ENCODE measurements at regions not wholly inside any gene's neighbourhood (a gene's known extent, or its start where the extent isn't known, plus 50 kb on each side); places are given as distances from the start of the nearest gene placed in this dataset.

DNA sequence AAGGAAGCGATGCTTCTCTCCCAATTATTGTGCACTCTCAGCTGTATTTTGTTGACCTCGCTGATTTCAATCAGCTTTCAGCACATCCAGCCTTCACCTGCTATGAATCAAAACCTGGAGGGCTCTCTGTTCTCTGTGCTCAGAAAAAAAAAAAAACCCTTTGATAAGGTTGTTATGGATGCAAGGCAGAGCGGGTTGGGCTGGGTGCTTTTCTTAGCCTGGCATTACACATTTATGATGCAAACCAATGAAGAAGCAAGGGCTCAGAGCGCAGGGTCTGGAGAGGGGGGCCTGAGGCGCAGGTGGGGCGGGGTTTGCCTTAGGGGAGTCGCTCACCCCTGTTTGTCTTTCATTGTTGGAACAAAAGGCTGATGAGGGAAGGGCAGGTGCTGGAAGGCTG, 86.0 kb upstream of the CADM1 start:
- Histone ChIP-seq H3K27me3 (ENCODE audit: insufficient read depth, low read length) (no peaks in the 10 kb centered on the region), H3K9ac (ENCODE audit: low read depth, low read length) (no peak overlapping the region), H3K27ac (ENCODE audit: low read length) (no peak overlapping the region), H3K36me3 (ENCODE audit: insufficient read depth, low read depth, low read length) (no peaks in the 10 kb centered on the region), H3K9me3 (ENCODE audit: insufficient read depth, low read depth, low read length) (peaks cover 10% of the 10 kb centered on the region), H3K4me1 (ENCODE audit: insufficient read depth, low read length) (no peaks in the 10 kb centered on the region), H3K4me3 (ENCODE audit: low read length) (no peak overlapping the region)

DNA sequence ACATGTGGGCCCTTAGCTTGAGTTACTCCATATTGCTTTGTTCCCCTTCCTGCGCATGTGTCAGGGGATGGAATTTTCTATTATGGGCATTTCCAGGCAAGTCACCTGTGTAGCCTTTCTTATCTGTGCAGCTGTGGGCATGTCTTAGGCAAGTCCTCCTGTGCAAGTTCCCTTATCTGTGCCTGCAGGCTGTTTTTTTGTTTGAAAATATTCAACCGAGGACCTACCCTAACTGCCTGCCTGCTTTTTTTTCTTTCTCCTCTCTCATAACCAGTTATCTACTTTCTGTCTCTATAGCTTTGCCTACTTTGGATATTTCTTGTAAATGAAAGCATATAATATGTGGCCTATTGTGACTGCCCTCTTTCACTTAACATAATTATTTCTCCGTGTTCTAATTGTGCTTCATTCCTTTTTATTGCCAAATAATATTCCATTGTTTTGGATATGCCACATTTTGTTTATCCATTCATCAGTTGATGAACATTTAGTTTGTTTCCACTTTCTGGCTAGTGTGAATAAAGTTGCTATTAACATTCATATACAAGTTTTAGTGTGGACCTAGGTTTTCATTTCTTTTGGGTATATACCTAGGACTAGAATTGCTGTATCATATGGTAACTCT, 83.6 kb upstream of the CADM1 start:
- Histone ChIP-seq H3K27ac (ENCODE audit: low read length) (no peak overlapping the region), H3K9ac (ENCODE audit: low read depth, low read length) (no peak overlapping the region), H3K27me3 (ENCODE audit: insufficient read depth, low read length) (no peaks in the 10 kb centered on the region), H3K9me3 (ENCODE audit: insufficient read depth, low read depth, low read length) (peaks cover 10% of the 10 kb centered on the region), H3K4me3 (ENCODE audit: low read length) (no peak overlapping the region), H3K4me1 (ENCODE audit: insufficient read depth, low read length) (no peaks in the 10 kb centered on the region), H3K36me3 (ENCODE audit: insufficient read depth, low read depth, low read length) (no peaks in the 10 kb centered on the region)

DNA sequence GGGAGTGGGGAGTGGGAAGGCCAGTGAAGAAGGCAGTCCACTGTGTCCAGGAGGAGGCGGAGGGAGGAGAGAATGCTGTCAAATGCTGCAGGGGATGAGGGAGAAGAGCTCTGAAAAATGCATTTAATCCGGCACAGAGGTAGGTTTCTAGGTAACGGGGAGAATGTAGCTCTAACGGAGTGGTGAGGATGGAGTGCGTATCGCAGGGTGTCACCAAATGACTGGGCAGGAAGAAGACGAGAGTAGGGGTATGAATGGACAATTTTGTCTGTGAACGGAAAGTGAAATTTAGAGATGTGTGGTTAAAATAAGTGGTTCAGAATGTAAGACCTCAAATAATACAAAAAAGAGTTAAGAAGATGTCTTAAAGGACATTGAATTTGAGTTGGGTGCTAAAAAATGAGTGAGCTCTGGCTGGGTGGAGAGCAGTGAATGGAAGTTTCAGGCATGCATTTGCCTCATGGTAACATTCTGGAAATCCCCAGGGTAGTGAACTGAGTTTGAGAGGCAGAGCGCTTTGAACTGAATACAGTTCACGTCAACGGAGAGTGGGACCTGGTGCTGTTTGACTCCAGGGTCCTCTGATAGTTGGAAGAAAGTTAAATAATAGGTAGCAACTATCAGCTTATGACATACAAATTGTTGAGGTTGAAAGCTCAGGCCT, 81.3 kb upstream of the CADM1 start:
- Histone ChIP-seq H3K9me3 (ENCODE audit: insufficient read depth, low read depth, low read length) (peaks cover 10% of the 10 kb centered on the region), H3K27ac (ENCODE audit: low read length) (no peak overlapping the region), H3K4me3 (ENCODE audit: low read length) (no peak overlapping the region), H3K9ac (ENCODE audit: low read depth, low read length) (no peak overlapping the region), H3K4me1 (ENCODE audit: insufficient read depth, low read length) (peaks cover 13% of the 10 kb centered on the region; the same call in 1 of the 2 replicates), H3K27me3 (ENCODE audit: insufficient read depth, low read length) (no peaks in the 10 kb centered on the region), H3K36me3 (ENCODE audit: insufficient read depth, low read depth, low read length) (no peaks in the 10 kb centered on the region)

DNA sequence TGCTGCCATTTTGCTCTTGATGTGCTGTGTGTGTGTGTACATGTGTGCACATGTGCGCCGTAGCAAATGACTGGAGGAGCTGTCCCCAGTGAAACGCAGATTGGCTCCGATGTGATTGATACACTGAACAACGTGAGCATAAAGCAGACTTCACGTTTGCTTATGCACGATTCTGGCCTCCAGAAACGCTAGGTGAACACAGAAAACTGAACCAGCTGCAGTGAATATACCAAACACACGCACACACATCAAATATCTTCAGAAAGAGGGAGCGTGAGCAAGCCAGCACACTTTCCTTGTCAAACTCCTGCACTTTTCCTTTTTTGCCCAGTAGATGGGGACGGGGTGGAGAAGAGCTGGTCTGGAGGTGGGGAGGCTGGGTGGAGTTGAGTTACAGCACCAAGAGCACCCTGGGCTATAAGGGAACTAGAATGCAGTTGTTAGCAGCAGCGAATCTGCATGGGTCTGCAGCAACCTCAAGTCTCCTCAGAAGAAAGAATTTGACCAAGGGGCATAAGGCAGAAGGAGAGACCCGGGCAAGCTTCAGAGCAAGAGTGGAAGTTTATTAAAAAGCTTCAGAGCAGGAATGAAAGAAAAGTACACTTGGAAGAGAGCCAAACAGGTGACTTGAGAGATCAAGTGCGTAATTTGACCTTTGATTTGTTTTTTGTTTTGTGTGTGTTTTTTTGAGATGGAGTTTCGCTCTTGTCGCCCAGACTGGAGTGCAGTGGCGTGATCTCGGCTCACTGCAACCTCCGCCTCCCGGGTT, 77.8 kb upstream of the CADM1 start:
- no peak overlapping the region for H3K9ac ChIP-seq (ENCODE audit: low read depth, low read length)
- no peaks in the 10 kb centered on the region for H3K9me3 ChIP-seq (ENCODE audit: insufficient read depth, low read depth, low read length)
- no peaks in the 10 kb centered on the region for H3K27me3 ChIP-seq (ENCODE audit: insufficient read depth, low read length)
- H3K4me3 ChIP-seq (ENCODE audit: low read length), result no peak overlapping the region
- no peak overlapping the region for H3K27ac ChIP-seq (ENCODE audit: low read length)
- H3K4me1 ChIP-seq (ENCODE audit: insufficient read depth, low read length), result peaks cover 14% of the 10 kb centered on the region; the same call in 1 of the 2 replicates
- no peaks in the 10 kb centered on the region for H3K36me3 ChIP-seq (ENCODE audit: insufficient read depth, low read depth, low read length)

DNA sequence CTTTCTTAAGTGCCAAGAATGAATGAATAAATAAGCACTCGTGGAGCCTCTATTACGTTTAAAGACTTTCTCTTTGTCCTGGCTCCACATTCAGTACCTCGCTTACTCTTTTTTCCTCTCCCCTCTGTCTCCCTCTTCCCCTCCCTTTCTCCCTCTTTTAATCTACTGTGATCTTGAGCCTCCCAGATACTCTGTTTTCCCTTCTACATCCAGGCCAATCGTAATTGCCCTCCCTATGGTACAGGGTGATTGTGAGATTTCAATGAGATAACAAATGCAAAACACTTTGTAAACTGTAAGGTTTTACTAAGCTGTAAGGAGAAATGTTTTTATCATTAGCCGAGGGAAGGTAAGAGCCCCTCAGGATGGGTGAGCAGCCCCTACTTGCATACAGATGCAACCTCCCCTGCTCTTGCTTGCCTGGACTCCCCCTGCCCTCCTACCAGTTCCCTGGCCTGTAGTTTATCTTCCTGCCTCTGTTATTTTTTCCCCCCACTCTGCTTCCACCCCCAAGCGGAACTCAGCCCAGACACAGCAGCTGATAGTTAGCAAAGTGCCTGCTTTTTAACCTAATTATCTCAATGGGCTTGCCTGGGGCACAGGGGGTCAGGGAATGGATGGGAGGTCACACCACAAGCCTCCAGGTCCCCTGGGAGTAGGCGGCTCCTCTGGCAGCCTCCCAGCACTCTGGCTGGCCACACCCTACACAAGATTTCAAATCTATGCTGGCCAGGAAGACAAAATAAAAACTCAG, 76.9 kb upstream of the CADM1 start:
- Histone ChIP-seq H3K4me1 (ENCODE audit: insufficient read depth, low read length) (peaks cover 14% of the 10 kb centered on the region; the same call in 1 of the 2 replicates), H3K27me3 (ENCODE audit: insufficient read depth, low read length) (no peaks in the 10 kb centered on the region)

GRCh38 chr11:115580416-115580815, 76.2 kb upstream of the CADM1 start:
- H3K4me1 ChIP-seq (ENCODE audit: insufficient read depth, low read length), result peaks cover 14% of the 10 kb centered on the region; the same call in 1 of the 2 replicates
- H3K9me3 ChIP-seq (ENCODE audit: insufficient read depth, low read depth, low read length), result no peaks in the 10 kb centered on the region
- H3K27ac ChIP-seq (ENCODE audit: low read length), result no peak overlapping the region
- no peak overlapping the region for H3K9ac ChIP-seq (ENCODE audit: low read depth, low read length)
- no peak overlapping the region for H3K4me3 ChIP-seq (ENCODE audit: low read length)
- no peaks in the 10 kb centered on the region for H3K36me3 ChIP-seq (ENCODE audit: insufficient read depth, low read depth, low read length)
- no peaks in the 10 kb centered on the region for H3K27me3 ChIP-seq (ENCODE audit: insufficient read depth, low read length)

More for the DNA sequence above, 76.9 kb upstream of the CADM1 start:
- H3K27ac ChIP-seq (ENCODE audit: low read length), result no peak overlapping the region
- no peak overlapping the region for H3K4me3 ChIP-seq (ENCODE audit: low read length)
- H3K9ac ChIP-seq (ENCODE audit: low read depth, low read length), result no peak overlapping the region
- no peaks in the 10 kb centered on the region for H3K36me3 ChIP-seq (ENCODE audit: insufficient read depth, low read depth, low read length)
- no peaks in the 10 kb centered on the region for H3K9me3 ChIP-seq (ENCODE audit: insufficient read depth, low read depth, low read length)

DNA sequence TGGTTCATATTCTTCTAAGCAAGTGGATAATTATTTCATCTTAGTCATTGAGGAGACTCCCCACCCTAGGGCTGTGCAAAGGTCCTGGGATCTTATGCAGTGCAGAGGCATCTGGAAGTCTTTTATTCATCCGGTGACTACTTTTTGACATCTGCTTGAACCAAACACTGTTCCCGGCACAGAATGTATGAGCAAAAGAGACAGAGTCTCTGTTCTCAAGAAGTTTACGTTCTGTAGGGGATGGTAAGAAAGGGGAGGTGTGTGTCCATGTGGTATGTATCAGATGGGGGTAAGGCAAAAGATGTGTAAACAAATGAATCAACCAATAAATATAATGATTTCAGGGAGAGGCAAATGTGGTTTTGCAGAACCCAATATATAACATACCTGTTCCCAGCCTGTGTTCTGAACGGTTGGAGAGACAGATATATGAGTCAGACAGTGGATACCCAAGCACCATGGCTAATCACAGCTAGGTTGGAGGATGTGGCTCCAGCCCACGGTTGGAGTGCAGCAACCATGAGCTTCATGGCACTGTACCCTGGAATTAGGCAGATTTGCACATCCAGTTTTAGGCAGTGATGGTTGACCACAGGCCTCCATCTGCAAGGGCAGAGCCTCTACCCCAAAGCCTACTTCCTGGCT, 75.1 kb upstream of the CADM1 start:
- H3K27ac ChIP-seq (ENCODE audit: low read length), result no peak overlapping the region
- no peak overlapping the region for H3K4me3 ChIP-seq (ENCODE audit: low read length)
- H3K9ac ChIP-seq (ENCODE audit: low read depth, low read length), result no peak overlapping the region
- no peaks in the 10 kb centered on the region for H3K27me3 ChIP-seq (ENCODE audit: insufficient read depth, low read length)
- H3K9me3 ChIP-seq (ENCODE audit: insufficient read depth, low read depth, low read length), result no peaks in the 10 kb centered on the region
- H3K4me1 ChIP-seq (ENCODE audit: insufficient read depth, low read length), result peaks cover 14% of the 10 kb centered on the region; the same call in 1 of the 2 replicates
- no peaks in the 10 kb centered on the region for H3K36me3 ChIP-seq (ENCODE audit: insufficient read depth, low read depth, low read length)

DNA sequence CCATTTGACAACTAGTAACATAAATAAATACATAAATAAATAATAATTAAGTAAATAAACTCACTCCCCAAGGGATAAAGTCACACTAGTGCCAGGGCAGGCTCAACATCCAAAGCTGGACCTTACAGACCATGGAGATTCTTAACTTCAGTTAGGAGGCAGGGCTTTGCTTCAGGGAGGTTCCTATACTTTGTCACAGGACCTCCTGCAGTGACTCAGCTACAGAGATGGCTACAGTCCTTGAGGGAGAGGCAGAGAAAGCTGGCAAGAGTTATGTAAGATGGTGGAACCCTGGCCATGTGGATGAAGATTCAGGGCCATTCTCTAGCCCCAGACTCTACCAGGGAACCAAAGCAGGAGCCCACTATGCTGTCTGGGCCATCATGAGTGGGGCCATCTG, 74.1 kb upstream of the CADM1 start:
- Histone ChIP-seq H3K4me1 (ENCODE audit: insufficient read depth, low read length) (peaks cover 14% of the 10 kb centered on the region; the same call in 1 of the 2 replicates), H3K36me3 (ENCODE audit: insufficient read depth, low read depth, low read length) (no peaks in the 10 kb centered on the region), H3K9me3 (ENCODE audit: insufficient read depth, low read depth, low read length) (no peaks in the 10 kb centered on the region), H3K4me3 (ENCODE audit: low read length) (no peak overlapping the region), H3K27me3 (ENCODE audit: insufficient read depth, low read length) (no peaks in the 10 kb centered on the region), H3K27ac (ENCODE audit: low read length) (no peak overlapping the region), H3K9ac (ENCODE audit: low read depth, low read length) (no peak overlapping the region)

DNA sequence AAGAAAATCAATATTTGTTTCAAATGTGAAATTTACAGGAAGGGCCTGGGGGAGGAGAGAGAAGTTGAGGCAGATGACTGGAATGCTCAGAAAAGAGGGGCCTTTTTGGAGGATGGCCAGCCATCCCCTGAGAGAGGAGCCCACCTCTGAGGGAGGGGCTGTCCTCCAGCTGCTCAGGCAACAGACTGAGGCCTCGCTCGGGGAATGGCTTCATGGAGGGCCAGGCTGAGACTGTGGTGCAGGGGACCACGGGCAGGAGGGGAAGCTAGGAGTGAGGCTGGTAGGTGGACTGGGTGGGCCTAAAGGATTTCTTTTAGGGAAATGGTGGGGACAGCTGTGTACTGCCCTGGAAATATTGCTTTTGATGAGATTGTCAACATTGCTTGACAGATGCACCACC, 73.5 kb upstream of the CADM1 start:
- Histone ChIP-seq H3K27me3 (ENCODE audit: insufficient read depth, low read length) (no peaks in the 10 kb centered on the region), H3K9ac (ENCODE audit: low read depth, low read length) (no peak overlapping the region), H3K36me3 (ENCODE audit: insufficient read depth, low read depth, low read length) (no peaks in the 10 kb centered on the region), H3K27ac (ENCODE audit: low read length) (no peak overlapping the region), H3K9me3 (ENCODE audit: insufficient read depth, low read depth, low read length) (no peaks in the 10 kb centered on the region), H3K4me1 (ENCODE audit: insufficient read depth, low read length) (peaks cover 14% of the 10 kb centered on the region; the same call in 1 of the 2 replicates), H3K4me3 (ENCODE audit: low read length) (no peak overlapping the region)

- Histone ChIP-seq H3K9ac (ENCODE audit: low read depth, low read length) (no peak overlapping the region), H3K27me3 (ENCODE audit: insufficient read depth, low read length) (no peaks in the 10 kb centered on the region), H3K4me1 (ENCODE audit: insufficient read depth, low read length) (peaks cover 12% of the 10 kb centered on the region; the same call in 1 of the 2 replicates), H3K36me3 (ENCODE audit: insufficient read depth, low read depth, low read length) (no peaks in the 10 kb centered on the region), H3K9me3 (ENCODE audit: insufficient read depth, low read depth, low read length) (no peaks in the 10 kb centered on the region), H3K4me3 (ENCODE audit: low read length) (no peak overlapping the region), H3K27ac (ENCODE audit: low read length) (no peak overlapping the region)
These were observed 72.6 kb upstream of the CADM1 start for GRCh38 chr11:115576606-115577380.

Measured in iPS-20b (cell line).